ENCODE measurements at regions not wholly inside any gene's neighbourhood (a gene's known extent, or its start where the extent isn't known, plus 50 kb on each side); places are given as distances from the start of the nearest gene placed in this dataset.

DNA sequence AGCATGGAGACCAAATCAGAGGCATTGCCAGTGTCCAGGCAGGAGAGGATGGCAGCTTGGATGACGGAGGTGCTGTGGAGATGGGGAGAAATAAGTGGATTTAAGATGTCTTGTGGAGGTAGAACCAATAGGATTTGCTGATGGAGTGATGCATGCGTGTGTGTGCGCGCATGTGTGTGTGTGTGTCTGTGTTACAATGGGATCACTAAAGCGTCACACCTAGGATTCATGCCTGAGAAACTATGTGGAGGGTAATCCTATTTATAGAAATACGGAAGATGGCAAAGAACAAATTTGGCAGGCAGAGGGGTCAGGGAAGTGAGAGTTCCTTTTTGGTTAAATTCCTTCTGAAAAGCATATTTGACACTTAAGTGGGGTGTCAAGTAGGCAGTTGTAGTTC is 64.8 kb upstream of the ARL8B start (continued):
- TF ChIP-seq, protein P1, sequence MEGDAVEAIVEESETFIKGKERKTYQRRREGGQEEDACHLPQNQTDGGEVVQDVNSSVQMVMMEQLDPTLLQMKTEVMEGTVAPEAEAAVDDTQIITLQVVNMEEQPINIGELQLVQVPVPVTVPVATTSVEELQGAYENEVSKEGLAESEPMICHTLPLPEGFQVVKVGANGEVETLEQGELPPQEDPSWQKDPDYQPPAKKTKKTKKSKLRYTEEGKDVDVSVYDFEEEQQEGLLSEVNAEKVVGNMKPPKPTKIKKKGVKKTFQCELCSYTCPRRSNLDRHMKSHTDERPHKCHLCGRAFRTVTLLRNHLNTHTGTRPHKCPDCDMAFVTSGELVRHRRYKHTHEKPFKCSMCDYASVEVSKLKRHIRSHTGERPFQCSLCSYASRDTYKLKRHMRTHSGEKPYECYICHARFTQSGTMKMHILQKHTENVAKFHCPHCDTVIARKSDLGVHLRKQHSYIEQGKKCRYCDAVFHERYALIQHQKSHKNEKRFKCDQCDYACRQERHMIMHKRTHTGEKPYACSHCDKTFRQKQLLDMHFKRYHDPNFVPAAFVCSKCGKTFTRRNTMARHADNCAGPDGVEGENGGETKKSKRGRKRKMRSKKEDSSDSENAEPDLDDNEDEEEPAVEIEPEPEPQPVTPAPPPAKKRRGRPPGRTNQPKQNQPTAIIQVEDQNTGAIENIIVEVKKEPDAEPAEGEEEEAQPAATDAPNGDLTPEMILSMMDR (CRISPR knock-in tag; IDR thresholded peaks at IDR 0.05), result no peak
- TF ChIP-seq ZBTB34 (CRISPR knock-in tag; IDR thresholded peaks at IDR 0.05) (no peak), CBFB (CRISPR knock-in tag; IDR thresholded peaks at IDR 0.05) (no peak), ZFP62 (CRISPR knock-in tag; IDR thresholded peaks at IDR 0.05) (no peak), ZFP1 (CRISPR knock-in tag; IDR thresholded peaks at IDR 0.05) (no peak), ZNF512B (CRISPR knock-in tag; IDR thresholded peaks at IDR 0.05; ENCODE audit: borderline replicate concordance) (no peak)
- TF ChIP-seq, protein P2, sequence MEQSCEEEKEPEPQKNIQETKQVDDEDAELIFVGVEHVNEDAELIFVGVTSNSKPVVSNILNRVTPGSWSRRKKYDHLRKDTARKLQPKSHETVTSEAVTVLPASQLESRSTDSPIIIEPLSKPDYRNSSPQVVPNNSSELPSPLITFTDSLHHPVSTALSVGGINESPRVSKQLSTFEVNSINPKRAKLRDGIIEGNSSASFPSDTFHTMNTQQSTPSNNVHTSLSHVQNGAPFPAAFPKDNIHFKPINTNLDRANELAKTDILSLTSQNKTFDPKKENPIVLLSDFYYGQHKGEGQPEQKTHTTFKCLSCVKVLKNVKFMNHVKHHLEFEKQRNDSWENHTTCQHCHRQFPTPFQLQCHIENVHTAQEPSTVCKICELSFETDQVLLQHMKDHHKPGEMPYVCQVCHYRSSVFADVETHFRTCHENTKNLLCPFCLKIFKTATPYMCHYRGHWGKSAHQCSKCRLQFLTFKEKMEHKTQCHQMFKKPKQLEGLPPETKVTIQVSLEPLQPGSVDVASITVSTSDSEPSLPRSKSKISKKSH (CRISPR knock-in tag; IDR thresholded peaks at IDR 0.05; ENCODE audit: borderline replicate concordance), result no peak
